ENCODE measurements at regions not wholly inside any gene's neighbourhood (a gene's known extent, or its start where the extent isn't known, plus 50 kb on each side); places are given as distances from the start of the nearest gene placed in this dataset.

- DNase-seq (ENCODE audit: extremely low read depth, low read depth), result no peak
- no peak for TF ChIP-seq CTCF (IDR thresholded peaks at IDR 0.05; ENCODE audit: low read depth, low read length, missing control alignments)
- no peak overlapping the region for H3K4me3 ChIP-seq (replicated peaks; ENCODE audit: low read depth, low read length)
Measured at GRCh38 chr22:35170716-35171697, 86.3 kb upstream of the HMGXB4 start.

- TF ChIP-seq CTCF (IDR thresholded peaks at IDR 0.05; ENCODE audit: low read depth, low read length, missing control alignments), result no peak
- H3K4me3 ChIP-seq (replicated peaks; ENCODE audit: low read depth, low read length), result no peak overlapping the region
- no peak for DNase-seq (ENCODE audit: extremely low read depth, low read depth)
Measured at GRCh38 chr22:35172442-35172841, 84.9 kb upstream of the HMGXB4 start.

- no peak for TF ChIP-seq CTCF (IDR thresholded peaks at IDR 0.05; ENCODE audit: low read depth, low read length, missing control alignments)
- H3K4me3 ChIP-seq (replicated peaks; ENCODE audit: low read depth, low read length), result no peak overlapping the region
- DNase-seq (ENCODE audit: extremely low read depth, low read depth), result no peak
Measured at GRCh38 chr22:35173655-35174054, 83.6 kb upstream of the HMGXB4 start.

GRCh38 chr22:35174401-35175038, 82.8 kb upstream of the HMGXB4 start:
- no peak for DNase-seq (ENCODE audit: extremely low read depth, low read depth)
- H3K4me3 ChIP-seq (replicated peaks; ENCODE audit: low read depth, low read length), result no peak overlapping the region
- no peak for TF ChIP-seq CTCF (IDR thresholded peaks at IDR 0.05; ENCODE audit: low read depth, low read length, missing control alignments)

- no peak for DNase-seq (ENCODE audit: extremely low read depth, low read depth)
- H3K4me3 ChIP-seq (replicated peaks; ENCODE audit: low read depth, low read length), result no peak overlapping the region
- TF ChIP-seq CTCF (IDR thresholded peaks at IDR 0.05; ENCODE audit: low read depth, low read length, missing control alignments), result no peak
Measured at GRCh38 chr22:35175392-35175791, 81.9 kb upstream of the HMGXB4 start.

GRCh38 chr22:35177811-35178210, 79.5 kb upstream of the HMGXB4 start:
- no peak overlapping the region for H3K4me3 ChIP-seq (replicated peaks; ENCODE audit: low read depth, low read length)
- DNase-seq (ENCODE audit: extremely low read depth, low read depth), result no peak
- no peak for TF ChIP-seq CTCF (IDR thresholded peaks at IDR 0.05; ENCODE audit: low read depth, low read length, missing control alignments)

All from HFF-Myc (cell line).